22Rv1 (cell line): ENCODE measurements at regions not wholly inside any gene's neighbourhood (a gene's known extent, or its start where the extent isn't known, plus 50 kb on each side); places are given as distances from the start of the nearest gene placed in this dataset.

Source experiments
- CTCF ChIP-seq: fragments of 450-650 bp; IDR thresholded peaks from 2 replicates; pipeline ENCODE4 v1.5.1; 2017; ENCODE audit warnings: mild to moderate bottlenecking
- ZFX ChIP-seq: fragments of 450-650 bp; IDR thresholded peaks from 2 replicates; pipeline ENCODE4 v1.6.1; 2017; ENCODE audit warnings: antibody characterized with exemption, borderline replicate concordance

- TF ChIP-seq CTCF (no peak), ZFX (no peak)
These were observed 764.8 kb upstream of the CADM2 start for GRCh38 chr3:84194029-84194428.
